K562 (cell line): ENCODE measurements at regions not wholly inside any gene's neighbourhood (a gene's known extent, or its start where the extent isn't known, plus 50 kb on each side); places are given as distances from the start of the nearest gene placed in this dataset.

Experiments used
- ELF1 ChIP-seq: fragments of 200-800 bp; sonication (Bioruptor generic); IDR thresholded peaks from 2 replicates; pipeline ENCODE4 v1.6.1; 2016; ENCODE audit warnings: missing genetic modification characterization, missing compliant biosample characterization
- KLF10 ChIP-seq: fragments of 250-450 bp; sonication (Bioruptor Pico); IDR thresholded peaks from 2 replicates; pipeline ENCODE4 v1.6.1; 2021; ENCODE audit warnings: matching md5 sums
- MCM3 ChIP-seq: fragments of 450-650 bp; IDR thresholded peaks from 2 replicates; pipeline ENCODE4 v1.6.1; 2016
- TF ChIP-seq, protein P1 (sequence below): sonication (generic); formaldehyde crosslinking; IDR thresholded peaks from 2 replicates; pipeline ENCODE4 v1.8.1; 2023; ENCODE audit warnings: missing genetic modification reagents, mild to moderate bottlenecking, borderline replicate concordance
- TF ChIP-seq, protein P2 (sequence below): fragments of 250-450 bp; sonication (Bioruptor Pico); IDR thresholded peaks from 2 replicates; pipeline ENCODE4 v1.5.1; 2021; ENCODE audit warnings: mild to moderate bottlenecking

DNA sequence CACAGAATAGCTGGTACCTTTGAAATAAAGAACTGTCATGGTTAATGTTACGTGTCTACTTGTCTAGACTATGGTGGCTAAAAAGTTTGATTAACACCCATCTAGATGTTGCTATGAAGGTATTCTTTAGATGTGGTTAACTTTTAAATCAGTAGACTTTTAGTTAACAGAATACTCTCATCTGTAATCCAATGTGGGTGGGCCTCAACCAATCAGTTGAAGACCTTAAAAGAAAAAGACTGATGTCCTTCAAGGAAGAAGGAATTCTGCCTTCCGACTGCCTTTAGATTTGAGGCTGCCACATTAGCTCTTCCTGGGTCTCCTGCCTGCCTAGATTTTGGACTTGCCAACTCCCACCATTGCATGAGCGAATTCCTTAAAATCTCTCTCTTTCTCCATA, 113.0 kb upstream of the CACUL1 start:
- TF ChIP-seq, protein P1, sequence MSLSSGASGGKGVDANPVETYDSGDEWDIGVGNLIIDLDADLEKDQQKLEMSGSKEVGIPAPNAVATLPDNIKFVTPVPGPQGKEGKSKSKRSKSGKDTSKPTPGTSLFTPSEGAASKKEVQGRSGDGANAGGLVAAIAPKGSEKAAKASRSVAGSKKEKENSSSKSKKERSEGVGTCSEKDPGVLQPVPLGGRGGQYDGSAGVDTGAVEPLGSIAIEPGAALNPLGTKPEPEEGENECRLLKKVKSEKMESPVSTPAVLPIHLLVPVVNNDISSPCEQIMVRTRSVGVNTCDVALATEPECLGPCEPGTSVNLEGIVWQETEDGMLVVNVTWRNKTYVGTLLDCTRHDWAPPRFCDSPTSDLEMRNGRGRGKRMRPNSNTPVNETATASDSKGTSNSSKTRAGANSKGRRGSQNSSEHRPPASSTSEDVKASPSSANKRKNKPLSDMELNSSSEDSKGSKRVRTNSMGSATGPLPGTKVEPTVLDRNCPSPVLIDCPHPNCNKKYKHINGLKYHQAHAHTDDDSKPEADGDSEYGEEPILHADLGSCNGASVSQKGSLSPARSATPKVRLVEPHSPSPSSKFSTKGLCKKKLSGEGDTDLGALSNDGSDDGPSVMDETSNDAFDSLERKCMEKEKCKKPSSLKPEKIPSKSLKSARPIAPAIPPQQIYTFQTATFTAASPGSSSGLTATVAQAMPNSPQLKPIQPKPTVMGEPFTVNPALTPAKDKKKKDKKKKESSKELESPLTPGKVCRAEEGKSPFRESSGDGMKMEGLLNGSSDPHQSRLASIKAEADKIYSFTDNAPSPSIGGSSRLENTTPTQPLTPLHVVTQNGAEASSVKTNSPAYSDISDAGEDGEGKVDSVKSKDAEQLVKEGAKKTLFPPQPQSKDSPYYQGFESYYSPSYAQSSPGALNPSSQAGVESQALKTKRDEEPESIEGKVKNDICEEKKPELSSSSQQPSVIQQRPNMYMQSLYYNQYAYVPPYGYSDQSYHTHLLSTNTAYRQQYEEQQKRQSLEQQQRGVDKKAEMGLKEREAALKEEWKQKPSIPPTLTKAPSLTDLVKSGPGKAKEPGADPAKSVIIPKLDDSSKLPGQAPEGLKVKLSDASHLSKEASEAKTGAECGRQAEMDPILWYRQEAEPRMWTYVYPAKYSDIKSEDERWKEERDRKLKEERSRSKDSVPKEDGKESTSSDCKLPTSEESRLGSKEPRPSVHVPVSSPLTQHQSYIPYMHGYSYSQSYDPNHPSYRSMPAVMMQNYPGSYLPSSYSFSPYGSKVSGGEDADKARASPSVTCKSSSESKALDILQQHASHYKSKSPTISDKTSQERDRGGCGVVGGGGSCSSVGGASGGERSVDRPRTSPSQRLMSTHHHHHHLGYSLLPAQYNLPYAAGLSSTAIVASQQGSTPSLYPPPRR (CRISPR knock-in tag) = no peak
- TF ChIP-seq KLF10 (CRISPR knock-in tag) (no peak), ELF1 (tag) (no peak), MCM3 (no peak)
- TF ChIP-seq, protein P2, sequence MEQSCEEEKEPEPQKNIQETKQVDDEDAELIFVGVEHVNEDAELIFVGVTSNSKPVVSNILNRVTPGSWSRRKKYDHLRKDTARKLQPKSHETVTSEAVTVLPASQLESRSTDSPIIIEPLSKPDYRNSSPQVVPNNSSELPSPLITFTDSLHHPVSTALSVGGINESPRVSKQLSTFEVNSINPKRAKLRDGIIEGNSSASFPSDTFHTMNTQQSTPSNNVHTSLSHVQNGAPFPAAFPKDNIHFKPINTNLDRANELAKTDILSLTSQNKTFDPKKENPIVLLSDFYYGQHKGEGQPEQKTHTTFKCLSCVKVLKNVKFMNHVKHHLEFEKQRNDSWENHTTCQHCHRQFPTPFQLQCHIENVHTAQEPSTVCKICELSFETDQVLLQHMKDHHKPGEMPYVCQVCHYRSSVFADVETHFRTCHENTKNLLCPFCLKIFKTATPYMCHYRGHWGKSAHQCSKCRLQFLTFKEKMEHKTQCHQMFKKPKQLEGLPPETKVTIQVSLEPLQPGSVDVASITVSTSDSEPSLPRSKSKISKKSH (CRISPR knock-in tag) = no peak
